ENCODE measurements at regions not wholly inside any gene's neighbourhood (a gene's known extent, or its start where the extent isn't known, plus 50 kb on each side); places are given as distances from the start of the nearest gene placed in this dataset.

DNA sequence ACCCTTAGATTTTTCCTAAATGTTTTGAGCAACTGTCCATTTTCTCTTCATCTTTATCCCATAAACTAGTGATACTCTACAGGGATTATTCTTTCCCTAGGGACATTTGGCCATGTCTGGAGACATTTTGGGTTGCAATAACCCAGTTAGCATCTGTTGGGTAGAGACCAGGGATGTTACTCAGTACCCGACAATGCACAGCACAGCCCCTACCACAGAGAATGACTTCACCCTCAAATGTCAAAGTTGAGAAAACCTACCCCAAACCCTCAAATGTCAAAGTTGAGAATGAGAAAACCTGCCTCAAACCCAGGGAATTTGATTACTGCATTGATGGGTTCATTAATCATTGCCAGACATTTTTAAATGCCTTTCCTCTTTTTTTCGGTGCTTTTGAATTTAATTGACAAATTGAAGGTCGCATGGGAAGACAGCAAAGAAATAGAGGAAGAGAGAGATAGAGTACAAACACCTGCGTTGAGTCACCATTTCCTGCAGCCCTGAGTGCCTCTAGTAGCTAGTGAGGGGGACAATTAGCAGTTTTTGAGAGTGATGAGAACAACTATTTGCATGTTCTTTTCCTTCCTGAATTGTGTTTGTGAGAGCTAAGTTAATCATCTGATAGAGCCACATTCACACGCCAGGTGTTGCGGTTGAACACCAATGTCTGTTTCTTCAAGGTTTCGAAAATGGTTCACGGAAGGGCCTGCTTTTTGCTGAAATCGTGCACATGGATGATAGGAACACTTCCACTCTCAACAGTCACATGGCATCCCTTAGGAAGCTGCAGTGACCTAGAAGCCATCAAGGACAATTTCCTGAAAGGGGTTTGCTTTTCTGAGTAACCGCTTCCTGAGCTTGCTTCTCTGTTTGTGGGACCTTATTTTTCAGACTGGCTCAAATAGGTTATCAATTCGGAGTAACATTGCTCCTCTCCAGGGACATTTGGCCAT is 203.9 kb upstream of the VCX3A start:
- TF ChIP-seq, protein P1, sequence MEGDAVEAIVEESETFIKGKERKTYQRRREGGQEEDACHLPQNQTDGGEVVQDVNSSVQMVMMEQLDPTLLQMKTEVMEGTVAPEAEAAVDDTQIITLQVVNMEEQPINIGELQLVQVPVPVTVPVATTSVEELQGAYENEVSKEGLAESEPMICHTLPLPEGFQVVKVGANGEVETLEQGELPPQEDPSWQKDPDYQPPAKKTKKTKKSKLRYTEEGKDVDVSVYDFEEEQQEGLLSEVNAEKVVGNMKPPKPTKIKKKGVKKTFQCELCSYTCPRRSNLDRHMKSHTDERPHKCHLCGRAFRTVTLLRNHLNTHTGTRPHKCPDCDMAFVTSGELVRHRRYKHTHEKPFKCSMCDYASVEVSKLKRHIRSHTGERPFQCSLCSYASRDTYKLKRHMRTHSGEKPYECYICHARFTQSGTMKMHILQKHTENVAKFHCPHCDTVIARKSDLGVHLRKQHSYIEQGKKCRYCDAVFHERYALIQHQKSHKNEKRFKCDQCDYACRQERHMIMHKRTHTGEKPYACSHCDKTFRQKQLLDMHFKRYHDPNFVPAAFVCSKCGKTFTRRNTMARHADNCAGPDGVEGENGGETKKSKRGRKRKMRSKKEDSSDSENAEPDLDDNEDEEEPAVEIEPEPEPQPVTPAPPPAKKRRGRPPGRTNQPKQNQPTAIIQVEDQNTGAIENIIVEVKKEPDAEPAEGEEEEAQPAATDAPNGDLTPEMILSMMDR (IDR thresholded peaks at IDR 0.05): no peak
- TF ChIP-seq POLR2A (IDR thresholded peaks at IDR 0.05) (no peak), POLR2AphosphoS5 (IDR thresholded peaks at IDR 0.05) (no peak), EP300 (IDR thresholded peaks at IDR 0.05) (no peak)
